Suprapubic skin (tissue), 4 donors: ENCODE measurements at regions not wholly inside any gene's neighbourhood (a gene's known extent, or its start where the extent isn't known, plus 50 kb on each side); places are given as distances from the start of the nearest gene placed in this dataset.

Experiments used
- CTCF ChIP-seq, 2 donors: fragments of 200-600 bp in 1 of 2; fragments of 450-650 bp in 1 of 2; sonication (generic) in 1 of 2; IDR thresholded peaks; one replicate each; pipeline ENCODE4 v1.5.1; 2016 to 2019; ENCODE audit warnings: antibody characterized with exemption in 2 of 2, mild to moderate bottlenecking in 1 of 2, moderate library complexity in 1 of 2
- EP300 ChIP-seq: sonication (generic); formaldehyde crosslinking; IDR thresholded peaks from one replicate; pipeline ENCODE4 v1.6.1; 2017; ENCODE audit warnings: antibody characterized with exemption
- POLR2A ChIP-seq, 2 donors: fragments of 450-650 bp; IDR thresholded peaks; one replicate each; pipeline ENCODE4 v1.6.1; 2017; ENCODE audit warnings: antibody characterized with exemption in 2 of 2, mild to moderate bottlenecking in 2 of 2, moderate library complexity in 2 of 2
- POLR2AphosphoS5 ChIP-seq, 3 donors: sonication (generic); formaldehyde crosslinking; IDR thresholded peaks; one replicate each; pipeline ENCODE4 v1.6.1; 2017; ENCODE audit warnings: antibody characterized with exemption in 3 of 3

GRCh38 chr6:9361749-9362148 lies 926.4 kb upstream of the SLC35B3 start:
- TF ChIP-seq CTCF (IDR thresholded peaks at IDR 0.05): no peak
- no peak for TF ChIP-seq POLR2AphosphoS5 (IDR thresholded peaks at IDR 0.05)
- TF ChIP-seq POLR2A (IDR thresholded peaks at IDR 0.05): no peak
- no peak for TF ChIP-seq EP300
